C4-2B (cell line): ENCODE measurements at regions not wholly inside any gene's neighbourhood (a gene's known extent, or its start where the extent isn't known, plus 50 kb on each side); places are given as distances from the start of the nearest gene placed in this dataset.

ENCODE experiments used
- H3K27ac ChIP-seq: fragments of 450-650 bp; 2 replicates; pipeline ENCODE4 v1.5.1; 2017
- ZFX ChIP-seq: fragments of 450-650 bp; IDR thresholded peaks from 2 replicates; pipeline ENCODE4 v1.6.1; 2017
- TF ChIP-seq, protein P1 (sequence below): fragments of 450-650 bp; conservative IDR thresholded peaks from 2 replicates; pipeline ENCODE4 v1.5.1; 2017; ENCODE audit warnings: mild to moderate bottlenecking

DNA sequence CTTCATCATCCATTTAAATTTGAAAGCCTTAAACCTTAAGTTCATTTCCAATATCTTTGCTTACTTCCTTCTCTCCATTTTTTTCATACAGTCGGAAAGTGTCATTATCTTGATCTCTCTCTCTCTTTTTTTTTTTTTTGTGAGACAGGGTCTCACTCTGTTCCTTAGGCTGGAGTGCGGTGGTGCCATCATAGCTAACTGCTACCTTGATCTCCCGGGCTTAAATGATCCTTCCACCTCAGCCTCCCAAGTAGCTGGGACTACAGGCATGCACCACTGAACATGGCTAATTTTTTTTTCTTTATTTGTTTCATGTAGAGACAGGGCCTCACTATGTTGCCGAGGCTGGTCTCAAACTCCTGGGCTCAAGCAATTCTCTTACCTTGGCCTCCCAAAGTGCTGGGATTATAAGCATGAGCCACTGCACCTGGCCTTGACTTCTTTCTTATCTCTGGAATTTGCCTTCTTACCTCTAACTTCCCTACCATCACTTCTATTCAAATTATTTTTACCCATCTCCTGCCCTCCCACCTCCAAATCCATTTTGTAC lies 222.2 kb downstream of the MYCN start:
- TF ChIP-seq, protein P1, sequence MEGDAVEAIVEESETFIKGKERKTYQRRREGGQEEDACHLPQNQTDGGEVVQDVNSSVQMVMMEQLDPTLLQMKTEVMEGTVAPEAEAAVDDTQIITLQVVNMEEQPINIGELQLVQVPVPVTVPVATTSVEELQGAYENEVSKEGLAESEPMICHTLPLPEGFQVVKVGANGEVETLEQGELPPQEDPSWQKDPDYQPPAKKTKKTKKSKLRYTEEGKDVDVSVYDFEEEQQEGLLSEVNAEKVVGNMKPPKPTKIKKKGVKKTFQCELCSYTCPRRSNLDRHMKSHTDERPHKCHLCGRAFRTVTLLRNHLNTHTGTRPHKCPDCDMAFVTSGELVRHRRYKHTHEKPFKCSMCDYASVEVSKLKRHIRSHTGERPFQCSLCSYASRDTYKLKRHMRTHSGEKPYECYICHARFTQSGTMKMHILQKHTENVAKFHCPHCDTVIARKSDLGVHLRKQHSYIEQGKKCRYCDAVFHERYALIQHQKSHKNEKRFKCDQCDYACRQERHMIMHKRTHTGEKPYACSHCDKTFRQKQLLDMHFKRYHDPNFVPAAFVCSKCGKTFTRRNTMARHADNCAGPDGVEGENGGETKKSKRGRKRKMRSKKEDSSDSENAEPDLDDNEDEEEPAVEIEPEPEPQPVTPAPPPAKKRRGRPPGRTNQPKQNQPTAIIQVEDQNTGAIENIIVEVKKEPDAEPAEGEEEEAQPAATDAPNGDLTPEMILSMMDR: no peak
- no peak for TF ChIP-seq ZFX
- H3K27ac ChIP-seq: no peak overlapping the region

DNA sequence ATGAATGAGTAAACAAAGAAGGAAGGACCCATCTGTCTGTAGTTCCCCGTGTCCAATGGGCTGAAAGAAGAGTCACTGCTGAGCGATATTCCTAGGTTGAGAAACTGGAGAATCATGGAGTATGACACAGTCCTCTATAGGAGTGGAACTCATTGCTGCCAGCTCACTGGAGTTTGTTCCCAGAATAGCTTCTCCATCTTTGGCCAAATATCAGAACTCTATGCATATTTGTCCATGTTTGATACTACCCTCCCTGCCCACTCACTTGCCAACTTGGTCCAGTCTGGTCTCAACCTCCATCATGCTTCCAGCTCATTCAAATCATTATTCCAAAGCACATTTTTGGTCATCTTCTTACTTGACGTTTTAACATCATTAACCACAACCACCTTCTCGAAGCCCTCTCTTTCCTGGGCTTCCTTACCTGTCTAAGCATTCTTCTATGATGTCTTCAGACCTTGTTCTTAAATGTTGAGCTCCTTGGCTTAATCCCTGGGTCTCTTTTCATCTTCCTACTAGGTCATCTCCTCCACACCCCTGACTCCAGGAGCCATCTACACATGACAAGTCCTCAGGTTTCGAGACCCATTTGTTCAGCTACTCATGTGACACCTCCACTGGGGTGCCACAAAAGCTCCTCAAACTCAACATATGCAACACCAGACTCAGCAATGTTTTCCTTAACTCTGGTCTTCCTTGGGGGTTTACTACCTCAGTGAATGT lies 221.6 kb downstream of the MYCN start:
- TF ChIP-seq, protein P1: no peak
- TF ChIP-seq ZFX: no peak
- H3K27ac ChIP-seq: no peak overlapping the region

DNA sequence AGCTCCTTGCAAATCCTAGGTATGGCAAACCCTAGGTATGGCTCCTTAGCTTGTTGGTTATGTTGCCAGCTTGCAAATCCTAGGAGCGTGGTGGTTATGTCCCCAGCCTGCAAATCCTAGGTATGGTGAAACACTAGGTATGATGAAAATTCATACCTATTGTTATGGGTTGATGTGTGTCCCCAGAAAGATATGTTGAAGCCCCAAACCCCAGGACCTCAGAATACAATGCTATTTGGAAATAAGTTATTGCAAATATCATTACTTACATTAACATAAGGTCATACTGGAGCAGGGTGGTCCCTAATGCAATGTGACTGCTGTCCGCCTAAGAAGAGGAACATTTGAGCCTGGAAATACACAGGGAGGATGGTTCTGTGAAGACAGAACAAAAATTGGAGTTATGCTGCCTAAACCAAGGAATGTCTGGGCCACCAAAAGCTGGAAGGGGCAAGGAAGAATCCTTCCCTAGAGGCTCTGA lies 220.8 kb downstream of the MYCN start:
- no peak overlapping the region for H3K27ac ChIP-seq
- TF ChIP-seq ZFX: no peak
- TF ChIP-seq, protein P1: no peak

DNA sequence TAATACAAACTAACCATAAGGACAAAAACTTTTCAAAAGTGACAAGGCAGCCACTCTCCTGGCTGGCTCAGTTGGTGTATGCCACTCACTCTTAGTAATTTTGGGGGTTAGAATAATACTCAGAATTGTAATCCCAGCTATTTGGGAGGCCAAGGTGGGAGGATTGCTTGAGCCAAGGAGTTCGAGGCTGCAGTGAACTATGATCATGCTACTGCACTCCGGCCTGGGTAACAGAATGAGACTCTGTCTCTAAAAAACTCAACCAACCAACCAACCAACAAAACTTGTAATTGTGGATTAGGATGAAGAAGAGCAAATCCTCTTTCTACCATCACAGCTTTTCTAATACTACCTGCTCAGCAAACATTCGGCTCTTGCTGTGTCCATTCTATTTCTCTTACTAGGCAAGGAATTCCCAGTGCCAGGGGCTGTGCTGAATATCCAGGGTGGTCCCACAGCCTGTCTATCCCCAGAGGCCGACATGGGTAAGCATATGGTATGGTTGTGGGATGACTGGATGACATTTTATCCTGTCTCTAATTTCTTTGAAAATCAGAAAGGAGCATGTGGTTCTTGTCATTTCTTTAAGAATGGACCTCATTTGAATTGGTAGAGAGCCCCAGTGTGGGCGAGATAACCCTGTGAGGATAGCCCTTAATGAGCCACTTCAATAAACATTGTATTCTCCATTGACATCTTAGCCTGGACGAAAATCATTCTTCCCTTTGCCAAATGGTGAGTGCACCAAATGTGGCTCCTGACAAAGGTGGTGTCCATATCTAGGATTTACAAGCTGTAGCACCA lies 220.1 kb downstream of the MYCN start:
- H3K27ac ChIP-seq: no peak overlapping the region
- TF ChIP-seq, protein P1: no peak
- TF ChIP-seq ZFX: no peak

DNA sequence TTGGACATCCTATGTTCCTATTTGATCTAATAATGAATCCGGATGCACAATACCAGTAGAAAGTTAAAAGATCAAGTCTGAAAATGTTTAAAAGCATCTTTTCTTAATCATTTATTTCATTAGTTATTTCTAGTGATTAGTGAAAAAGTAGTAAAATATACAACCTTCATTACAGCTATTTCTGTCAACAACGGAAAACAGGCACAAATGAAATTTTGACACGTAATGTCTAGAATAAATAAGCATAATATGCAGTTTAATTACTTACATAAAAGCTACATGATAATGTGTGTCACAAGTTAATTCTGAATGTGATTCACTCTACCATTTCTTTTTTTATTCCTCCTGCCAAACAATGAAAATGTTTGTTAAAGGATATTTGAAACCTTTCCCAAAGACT lies 216.1 kb downstream of the MYCN start:
- H3K27ac ChIP-seq: no peak overlapping the region
- TF ChIP-seq, protein P1: no peak
- TF ChIP-seq ZFX: no peak

DNA sequence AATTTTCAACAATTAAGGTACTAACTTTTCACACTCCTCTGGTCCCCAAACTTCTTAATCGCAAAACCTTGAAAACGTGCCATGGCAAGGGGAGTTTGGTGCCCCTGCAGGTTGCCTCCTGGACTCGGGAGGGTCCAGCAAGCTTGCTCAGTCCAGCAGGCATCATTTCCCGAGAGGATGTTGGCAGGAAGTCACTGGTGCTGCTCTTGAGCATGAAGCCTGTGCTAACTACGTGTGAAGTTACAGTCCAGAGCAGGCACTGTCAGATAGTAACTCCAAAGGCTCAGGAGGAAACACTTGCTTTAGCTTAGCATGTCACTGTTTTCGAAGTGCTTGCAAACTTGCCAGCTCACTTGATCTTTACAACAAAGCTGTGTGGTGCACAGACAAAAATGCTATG lies 215.4 kb downstream of the MYCN start:
- no peak overlapping the region for H3K27ac ChIP-seq
- TF ChIP-seq, protein P1: no peak
- no peak for TF ChIP-seq ZFX

DNA sequence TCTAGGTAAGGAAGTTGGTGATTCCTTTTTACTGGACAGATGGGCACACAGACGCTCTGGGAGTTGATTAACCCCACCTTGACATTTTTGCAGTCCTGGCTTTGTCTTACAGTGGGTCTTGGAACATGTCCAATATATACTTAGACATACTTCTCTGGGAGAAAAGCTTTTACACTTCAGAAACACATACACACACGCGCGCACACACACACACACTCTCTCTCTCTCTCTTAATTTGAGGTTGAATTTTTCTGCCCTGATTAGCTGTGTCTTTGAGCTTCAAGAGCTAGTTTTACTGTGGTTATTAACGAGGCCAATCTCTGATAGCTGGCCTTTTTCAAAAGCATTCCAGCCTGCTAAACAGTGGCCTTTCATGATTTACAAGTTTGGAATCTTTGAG lies 215.0 kb downstream of the MYCN start:
- no peak for TF ChIP-seq ZFX
- TF ChIP-seq, protein P1: no peak
- H3K27ac ChIP-seq: no peak overlapping the region
